ENCODE measurements at regions not wholly inside any gene's neighbourhood (a gene's known extent, or its start where the extent isn't known, plus 50 kb on each side); places are given as distances from the start of the nearest gene placed in this dataset.
"Not testable (repeated sequence)": the region's sequence is repeated elsewhere in the genome, so short reads cannot be mapped to it uniquely, and the experiment has no call there.

GRCh38 chr15:30688684-30689083 lies 62.8 kb downstream of the ARHGAP11B start:
- DNase-seq = not testable (repeated sequence)

GRCh38 chr15:30690153-30690552 lies 64.2 kb downstream of the ARHGAP11B start:
- not testable (repeated sequence) for DNase-seq

- DNase-seq = not testable (repeated sequence)
Observed at GRCh38 chr15:30695811-30696210, 69.9 kb downstream of the ARHGAP11B start.

- DNase-seq = not testable (repeated sequence)
Observed at GRCh38 chr15:30696439-30697314, 70.7 kb downstream of the ARHGAP11B start.

- DNase-seq = not testable (repeated sequence)
Observed at GRCh38 chr15:30697315-30697685, 71.4 kb downstream of the ARHGAP11B start.

GRCh38 chr15:30700006-30700597 lies 74.2 kb downstream of the ARHGAP11B start:
- DNase-seq = not testable (repeated sequence)

GRCh38 chr15:30707976-30708685 lies 82.2 kb downstream of the ARHGAP11B start:
- not testable (repeated sequence) for DNase-seq

GRCh38 chr15:30708809-30709208 lies 82.9 kb downstream of the ARHGAP11B start:
- not testable (repeated sequence) for DNase-seq

GRCh38 chr15:30718038-30718643 lies 92.2 kb downstream of the ARHGAP11B start:
- not testable (repeated sequence) for DNase-seq

GRCh38 chr15:30719363-30719762 lies 93.4 kb downstream of the ARHGAP11B start:
- DNase-seq = not testable (repeated sequence)

GRCh38 chr15:30720825-30721224 lies 94.9 kb downstream of the ARHGAP11B start:
- not testable (repeated sequence) for DNase-seq

GRCh38 chr15:30721529-30721928 lies 95.6 kb downstream of the ARHGAP11B start:
- DNase-seq = not testable (repeated sequence)

- DNase-seq = not testable (repeated sequence)
Observed at GRCh38 chr15:30723540-30724175, 97.7 kb downstream of the ARHGAP11B start.

- not testable (repeated sequence) for DNase-seq
Observed at GRCh38 chr15:30729880-30730590, 104.1 kb downstream of the ARHGAP11B start.

- not testable (repeated sequence) for DNase-seq
Observed at GRCh38 chr15:30730633-30731032, 104.7 kb downstream of the ARHGAP11B start.

- not testable (repeated sequence) for DNase-seq
Observed at GRCh38 chr15:30732100-30732499, 106.2 kb downstream of the ARHGAP11B start.

- not testable (repeated sequence) for DNase-seq
Observed at GRCh38 chr15:30735884-30736564, 110.1 kb downstream of the ARHGAP11B start.

- not testable (repeated sequence) for DNase-seq
Observed at GRCh38 chr15:30742796-30743195, 116.9 kb downstream of the ARHGAP11B start.

GRCh38 chr15:30749048-30749447 lies 123.1 kb downstream of the ARHGAP11B start:
- not testable (repeated sequence) for DNase-seq

GRCh38 chr15:30755036-30755687 lies 129.2 kb downstream of the ARHGAP11B start:
- not testable (repeated sequence) for DNase-seq

Data from AML-193 (cell line).